PC-3 (cell line): ENCODE measurements at regions not wholly inside any gene's neighbourhood (a gene's known extent, or its start where the extent isn't known, plus 50 kb on each side); places are given as distances from the start of the nearest gene placed in this dataset.

ENCODE experiments used
- CTCF ChIP-seq: fragments of 300-600 bp; sonication (generic); conservative IDR thresholded peaks from 2 replicates; pipeline ENCODE4 v1.5.1; 2017; ENCODE audit warnings: antibody characterized with exemption, low read depth, mild to moderate bottlenecking, low read length
- EZH2 ChIP-seq: fragments of 300-600 bp; sonication (generic); IDR thresholded peaks from one replicate; pipeline ENCODE4 v1.6.1; 2017; ENCODE audit warnings: antibody characterized with exemption, mild to moderate bottlenecking, low read length; ENCODE audit not compliant: unreplicated experiment
- EZH2phosphoT487 ChIP-seq: fragments of 300-600 bp; sonication (generic); IDR thresholded peaks from 2 replicates; pipeline ENCODE4 v1.6.1; 2018; ENCODE audit warnings: mild to moderate bottlenecking, antibody characterized with exemption, low read length, borderline replicate concordance

- TF ChIP-seq CTCF: no peak
- no peak for TF ChIP-seq EZH2
- no peak for TF ChIP-seq EZH2phosphoT487
Measured at GRCh38 chr13:99722931-99723330, 221.7 kb downstream of the TM9SF2 start.
